ENCODE measurements at regions not wholly inside any gene's neighbourhood (a gene's known extent, or its start where the extent isn't known, plus 50 kb on each side); places are given as distances from the start of the nearest gene placed in this dataset.

GRCh38 chr5:142446960-142447279, 122.1 kb upstream of the SPRY4 start:
- no peak for ATAC-seq (replicated peaks)
- Mint-ChIP-seq H3K4me3 (no peak overlapping the region), H3K27me3 (peaks cover 6 to 28% of the 10 kb centered on the region in 2 donors), H3K36me3 (peaks cover 9 to 13% of the 10 kb centered on the region in 2 donors), H3K27ac (no peak overlapping the region), H3K9me3 (peaks cover 14% of the 10 kb centered on the region in 2 donors), H3K4me1 (peaks cover 0 to 5% of the 10 kb centered on the region in 2 donors)
- DNase-seq, result no peak

- peaks cover 9 to 13% of the 10 kb centered on the region in 2 donors for H3K36me3 Mint-ChIP-seq
- DNase-seq, result no peak
- H3K4me3 Mint-ChIP-seq, result no peak overlapping the region
- H3K27ac Mint-ChIP-seq, result no peak overlapping the region
- peaks cover 12 to 14% of the 10 kb centered on the region in 2 donors for H3K9me3 Mint-ChIP-seq
- peaks cover 10 to 29% of the 10 kb centered on the region in 2 donors for H3K27me3 Mint-ChIP-seq
- peaks cover 0 to 5% of the 10 kb centered on the region in 2 donors for H3K4me1 Mint-ChIP-seq
- ATAC-seq (replicated peaks), result no peak
Observed at GRCh38 chr5:142446131-142446959, 121.5 kb upstream of the SPRY4 start.

GRCh38 chr5:142445266-142445665, 120.4 kb upstream of the SPRY4 start:
- Mint-ChIP-seq H3K4me3 (no peak overlapping the region), H3K9me3 (peaks cover 7 to 8% of the 10 kb centered on the region in 2 donors), H3K36me3 (peaks cover 4 to 8% of the 10 kb centered on the region in 2 donors), H3K27me3 (peaks cover 18 to 31% of the 10 kb centered on the region in 2 donors), H3K27ac (no peak overlapping the region), H3K4me1 (peaks cover 2 to 5% of the 10 kb centered on the region in 2 donors)
- DNase-seq (no peak), ATAC-seq (replicated peaks) (no peak)

- peaks cover 33% of the 10 kb centered on the region in 2 donors for H3K27me3 Mint-ChIP-seq
- DNase-seq (no peak), ATAC-seq (replicated peaks) (no peak)
- H3K9me3 Mint-ChIP-seq, result no peaks in the 10 kb centered on the region
- no peak overlapping the region for H3K4me3 Mint-ChIP-seq
- H3K27ac Mint-ChIP-seq, result no peak overlapping the region
- H3K36me3 Mint-ChIP-seq, result no peaks in the 10 kb centered on the region
- H3K4me1 Mint-ChIP-seq, result peaks cover 2 to 4% of the 10 kb centered on the region in 2 donors
Observed at GRCh38 chr5:142441616-142442015, 116.8 kb upstream of the SPRY4 start.

- ATAC-seq (replicated peaks), result no peak
- no peaks in the 10 kb centered on the region for H3K9me3 Mint-ChIP-seq
- H3K27ac Mint-ChIP-seq, result no peak overlapping the region
Observed at GRCh38 chr5:142439207-142439860, 114.5 kb upstream of the SPRY4 start.

GRCh38 chr5:142438573-142438972, 113.8 kb upstream of the SPRY4 start:
- H3K9me3 Mint-ChIP-seq, result no peaks in the 10 kb centered on the region
- peaks cover 34 to 37% of the 10 kb centered on the region in 2 donors for H3K27me3 Mint-ChIP-seq
- ATAC-seq (replicated peaks) (no peak), DNase-seq (no peak)
- peaks cover 2% of the 10 kb centered on the region in 2 donors for H3K4me1 Mint-ChIP-seq
- H3K27ac Mint-ChIP-seq, result no peak overlapping the region
- H3K36me3 Mint-ChIP-seq, result no peaks in the 10 kb centered on the region
- no peak overlapping the region for H3K4me3 Mint-ChIP-seq

More at GRCh38 chr5:142439207-142439860, 114.5 kb upstream of the SPRY4 start:
- Mint-ChIP-seq H3K36me3 (no peaks in the 10 kb centered on the region), H3K27me3 (peaks cover 34 to 37% of the 10 kb centered on the region in 2 donors), H3K4me3 (no peak overlapping the region), H3K4me1 (peaks cover 0 to 2% of the 10 kb centered on the region in 2 donors)
- no peak for DNase-seq

- no peaks in the 10 kb centered on the region for H3K9me3 Mint-ChIP-seq
- no peak for ATAC-seq (replicated peaks)
- peaks cover 11 to 12% of the 10 kb centered on the region in 2 donors for H3K4me1 Mint-ChIP-seq
- no peak overlapping the region for H3K4me3 Mint-ChIP-seq
- no peak for DNase-seq
- peaks cover 34 to 37% of the 10 kb centered on the region in 2 donors for H3K27me3 Mint-ChIP-seq
- no peak overlapping the region for H3K27ac Mint-ChIP-seq
- H3K36me3 Mint-ChIP-seq, result no peaks in the 10 kb centered on the region
Observed at GRCh38 chr5:142437563-142437962, 112.7 kb upstream of the SPRY4 start.

GRCh38 chr5:142435410-142436115, 110.7 kb upstream of the SPRY4 start:
- ATAC-seq (replicated peaks) (no peak), DNase-seq (no peak)
- no peaks in the 10 kb centered on the region for H3K9me3 Mint-ChIP-seq
- peaks cover 18 to 23% of the 10 kb centered on the region in 2 donors for H3K4me1 Mint-ChIP-seq
- no peaks in the 10 kb centered on the region for H3K36me3 Mint-ChIP-seq
- peaks cover 24% of the 10 kb centered on the region in 2 donors for H3K27me3 Mint-ChIP-seq
- no peak overlapping the region for H3K4me3 Mint-ChIP-seq
- no peak overlapping the region for H3K27ac Mint-ChIP-seq

- H3K27ac Mint-ChIP-seq, result no peak overlapping the region
- H3K4me3 Mint-ChIP-seq, result no peak overlapping the region
- H3K9me3 Mint-ChIP-seq, result no peaks in the 10 kb centered on the region
- H3K27me3 Mint-ChIP-seq, result peaks cover 19 to 23% of the 10 kb centered on the region in 2 donors
- DNase-seq (no peak), ATAC-seq (replicated peaks) (no peak)
- H3K36me3 Mint-ChIP-seq, result no peaks in the 10 kb centered on the region
- peaks cover 22 to 23% of the 10 kb centered on the region in 2 donors for H3K4me1 Mint-ChIP-seq
Observed at GRCh38 chr5:142434322-142434612, 109.4 kb upstream of the SPRY4 start.

GRCh38 chr5:142433526-142434321, 108.9 kb upstream of the SPRY4 start:
- no peak for ATAC-seq (replicated peaks)
- peaks cover 14 to 19% of the 10 kb centered on the region in 2 donors for H3K27me3 Mint-ChIP-seq
- peaks cover 22 to 26% of the 10 kb centered on the region in 2 donors for H3K4me1 Mint-ChIP-seq
- no peaks in the 10 kb centered on the region for H3K36me3 Mint-ChIP-seq
- H3K27ac Mint-ChIP-seq, result no peak overlapping the region
- H3K9me3 Mint-ChIP-seq, result no peaks in the 10 kb centered on the region
- DNase-seq, result no peak
- no peak overlapping the region for H3K4me3 Mint-ChIP-seq

- peak; percentile 63 to 69 for ATAC-seq (replicated peaks)
- H3K4me1 Mint-ChIP-seq, result peaks cover 22 to 29% of the 10 kb centered on the region in 2 donors
- peak overlapping the region in 1 of 2 donors; percentile 2 for H3K4me3 Mint-ChIP-seq
- H3K36me3 Mint-ChIP-seq, result no peaks in the 10 kb centered on the region
- peaks cover 6 to 14% of the 10 kb centered on the region in 2 donors for H3K27me3 Mint-ChIP-seq
- DNase-seq, result no peak
- no peaks in the 10 kb centered on the region for H3K9me3 Mint-ChIP-seq
- no peak overlapping the region for H3K27ac Mint-ChIP-seq
Observed at GRCh38 chr5:142432961-142433360, 108.1 kb upstream of the SPRY4 start.

GRCh38 chr5:142432369-142432863, 107.6 kb upstream of the SPRY4 start:
- Mint-ChIP-seq H3K27ac (peak overlapping the region; percentile 65), H3K4me1 (peaks cover 24 to 29% of the 10 kb centered on the region in 2 donors), H3K9me3 (no peaks in the 10 kb centered on the region), H3K4me3 (peak overlapping the region; percentile 17 to 23), H3K27me3 (peaks cover 5 to 12% of the 10 kb centered on the region in 2 donors), H3K36me3 (no peaks in the 10 kb centered on the region)
- ATAC-seq (replicated peaks) (peak; percentile 93 to 94), DNase-seq (peak; percentile 38)

GRCh38 chr5:142428773-142429473, 104.1 kb upstream of the SPRY4 start:
- peaks cover 34 to 48% of the 10 kb centered on the region in 2 donors for H3K4me1 Mint-ChIP-seq
- ATAC-seq (replicated peaks) (no peak), DNase-seq (no peak)
- H3K27ac Mint-ChIP-seq, result no peak overlapping the region
- no peaks in the 10 kb centered on the region for H3K9me3 Mint-ChIP-seq
- H3K36me3 Mint-ChIP-seq, result peaks cover 0 to 2% of the 10 kb centered on the region in 2 donors
- peaks cover 0 to 5% of the 10 kb centered on the region in 2 donors for H3K27me3 Mint-ChIP-seq
- no peak overlapping the region for H3K4me3 Mint-ChIP-seq
